Non-pigmented ciliary epithelial cell (primary cell): ENCODE measurements at regions not wholly inside any gene's neighbourhood (a gene's known extent, or its start where the extent isn't known, plus 50 kb on each side); places are given as distances from the start of the nearest gene placed in this dataset.
A peak's percentile ranks its signal among the peaks of the same experiment; 100 is the strongest.
"Not testable (repeated sequence)": the region's sequence is repeated elsewhere in the genome, so short reads cannot be mapped to it uniquely, and the experiment has no call there.

Experiments
- DNase-seq: peaks from one replicate; pipeline ENCODE4 v3.0.0-alpha.2; 2010; ENCODE audit warnings: low read depth

GRCh38 chr5:163885117-163885516 lies 379.7 kb downstream of the MAT2B start:
- DNase-seq = no peak

GRCh38 chr5:163887854-163888253 lies 382.4 kb downstream of the MAT2B start:
- DNase-seq = no peak

GRCh38 chr5:163888366-163888765 lies 382.9 kb downstream of the MAT2B start:
- DNase-seq = peak; percentile 27

GRCh38 chr5:163889369-163889768 lies 383.9 kb downstream of the MAT2B start:
- DNase-seq = peak; percentile 34

- DNase-seq = no peak
Measured at GRCh38 chr5:163890261-163890660, 384.8 kb downstream of the MAT2B start.

- no peak for DNase-seq
Measured at GRCh38 chr5:163893281-163893680, 387.9 kb downstream of the MAT2B start.

GRCh38 chr5:163894645-163895044 lies 389.2 kb downstream of the MAT2B start:
- no peak for DNase-seq

- no peak for DNase-seq
Measured at GRCh38 chr5:163898873-163899272, 393.5 kb downstream of the MAT2B start.

GRCh38 chr5:163907783-163908182 lies 402.4 kb downstream of the MAT2B start:
- not testable (repeated sequence) for DNase-seq

- no peak for DNase-seq
Measured at GRCh38 chr5:163908253-163908652, 402.8 kb downstream of the MAT2B start.

GRCh38 chr5:163910226-163910625 lies 404.8 kb downstream of the MAT2B start:
- DNase-seq = no peak

- no peak for DNase-seq
Measured at GRCh38 chr5:163912046-163912445, 406.6 kb downstream of the MAT2B start.

- DNase-seq = no peak
Measured at GRCh38 chr5:163913548-163913947, 408.1 kb downstream of the MAT2B start.

- no peak for DNase-seq
Measured at GRCh38 chr5:163914910-163915309, 409.5 kb downstream of the MAT2B start.

- DNase-seq = no peak
Measured at GRCh38 chr5:163915481-163915961, 410.1 kb downstream of the MAT2B start.

- DNase-seq = peak; percentile 19
Measured at GRCh38 chr5:163916376-163916775, 411.0 kb downstream of the MAT2B start.

GRCh38 chr5:163916861-163917260 lies 411.4 kb downstream of the MAT2B start:
- DNase-seq = no peak

GRCh38 chr5:163917747-163918146 lies 412.3 kb downstream of the MAT2B start:
- no peak for DNase-seq

- not testable (repeated sequence) for DNase-seq
Measured at GRCh38 chr5:163934990-163935389, 429.6 kb downstream of the MAT2B start.

- no peak for DNase-seq
Measured at GRCh38 chr5:163938595-163938994, 433.2 kb downstream of the MAT2B start.

GRCh38 chr5:163941079-163941478 lies 435.7 kb downstream of the MAT2B start:
- DNase-seq = no peak

GRCh38 chr5:163943546-163943945 lies 438.1 kb downstream of the MAT2B start:
- no peak for DNase-seq

- no peak for DNase-seq
Measured at GRCh38 chr5:163944738-163945137, 439.3 kb downstream of the MAT2B start.

- DNase-seq = no peak
Measured at GRCh38 chr5:163947848-163948666, 442.6 kb downstream of the MAT2B start.
